Amygdala (tissue), 56 donors: ENCODE measurements at regions not wholly inside any gene's neighbourhood (a gene's known extent, or its start where the extent isn't known, plus 50 kb on each side); places are given as distances from the start of the nearest gene placed in this dataset.

Source experiments
- DNase-seq, 56 donors: peaks; one replicate each; lab custom pipeline; 2025; lab: John Stamatoyannopoulos, UW

- no peak for DNase-seq
These were observed 146.7 kb upstream of the VANGL1 start for GRCh38 chr1:115495111-115495510.

GRCh38 chr1:115493834-115494233, 147.9 kb upstream of the VANGL1 start:
- no peak for DNase-seq

- no peak for DNase-seq
These were observed 148.9 kb upstream of the VANGL1 start for GRCh38 chr1:115492880-115493279.

GRCh38 chr1:115492019-115492595, 149.7 kb upstream of the VANGL1 start:
- DNase-seq: no peak

- DNase-seq: no peak
These were observed 150.3 kb upstream of the VANGL1 start for GRCh38 chr1:115491298-115492018.

- peak in 1 of 56 donors; percentile 7 for DNase-seq
These were observed 141.0 kb upstream of the NGF start for GRCh38 chr1:115479055-115479482.

GRCh38 chr1:115477071-115477470, 139.0 kb upstream of the NGF start:
- no peak for DNase-seq

- no peak for DNase-seq
These were observed 138.6 kb upstream of the NGF start for GRCh38 chr1:115476616-115477015.

GRCh38 chr1:115475901-115476300, 137.9 kb upstream of the NGF start:
- DNase-seq: no peak

GRCh38 chr1:115475252-115475651, 137.2 kb upstream of the NGF start:
- DNase-seq: no peak

GRCh38 chr1:115473986-115474565, 136.0 kb upstream of the NGF start:
- DNase-seq: no peak

- peak in 20 of 56 donors; percentile 5 to 41 (median 12) for DNase-seq
These were observed 131.8 kb upstream of the NGF start for GRCh38 chr1:115469703-115470476.

GRCh38 chr1:115467790-115468189, 129.7 kb upstream of the NGF start:
- no peak for DNase-seq

GRCh38 chr1:115467196-115467595, 129.1 kb upstream of the NGF start:
- DNase-seq: no peak

- no peak for DNase-seq
These were observed 128.4 kb upstream of the NGF start for GRCh38 chr1:115466433-115466832.

GRCh38 chr1:115465802-115466363, 127.8 kb upstream of the NGF start:
- no peak for DNase-seq

- DNase-seq: no peak
These were observed 125.3 kb upstream of the NGF start for GRCh38 chr1:115463347-115463746.

GRCh38 chr1:115462566-115463076, 124.6 kb upstream of the NGF start:
- no peak for DNase-seq

GRCh38 chr1:115461526-115461925, 123.5 kb upstream of the NGF start:
- no peak for DNase-seq

GRCh38 chr1:115459161-115459560, 121.1 kb upstream of the NGF start:
- no peak for DNase-seq
